ENCODE measurements at regions not wholly inside any gene's neighbourhood (a gene's known extent, or its start where the extent isn't known, plus 50 kb on each side); places are given as distances from the start of the nearest gene placed in this dataset.
"Not testable (repeated sequence)": the region's sequence is repeated elsewhere in the genome, so short reads cannot be mapped to it uniquely, and the experiment has no call there.

DNA sequence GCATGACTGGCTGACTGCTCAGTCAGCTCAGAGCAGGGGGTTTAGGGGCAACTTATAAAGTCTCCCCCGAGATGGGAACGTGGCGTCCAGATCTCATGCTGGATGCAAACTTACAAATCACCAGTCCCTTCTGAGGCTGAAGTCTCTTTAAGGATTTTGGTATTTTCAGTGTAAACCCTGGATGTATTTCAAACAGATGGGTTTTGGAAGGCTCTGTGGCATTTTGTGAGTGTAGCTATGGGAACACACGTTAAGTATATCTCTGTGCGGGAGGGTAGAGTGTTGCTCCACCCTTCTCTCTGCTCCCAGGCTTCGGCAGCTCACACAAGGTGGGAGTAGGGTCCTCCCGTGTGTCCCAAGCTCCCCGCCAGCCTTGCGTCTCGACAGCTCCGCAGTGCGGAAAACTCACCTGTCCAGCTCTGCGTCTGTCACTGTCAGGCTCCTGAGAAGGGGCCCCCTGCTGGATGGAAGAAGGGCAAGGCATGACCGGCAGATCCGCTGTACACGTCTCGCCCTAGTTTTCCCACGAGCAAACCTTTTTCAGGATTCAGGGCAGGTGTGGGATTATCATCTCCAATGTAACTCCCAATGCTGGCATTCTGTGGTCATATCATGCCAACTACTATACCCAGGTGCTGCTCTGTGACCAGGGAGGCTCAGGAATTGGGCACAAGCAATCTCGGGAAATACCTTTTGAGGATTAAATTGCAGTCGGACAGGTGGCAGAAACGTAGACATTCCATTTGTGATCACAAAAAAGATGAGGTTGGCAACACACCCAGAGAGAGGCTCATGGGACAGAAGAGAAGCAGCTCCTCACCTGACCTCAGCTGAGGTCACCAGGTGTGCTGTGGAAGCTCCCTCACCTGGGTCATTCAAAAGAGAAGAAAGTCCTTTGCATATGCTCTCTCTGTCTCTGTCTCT is 313.9 kb upstream of the B3GAT1 start:
- DNase-seq (ENCODE audit: low read depth) = no peak
- H3K4me3 ChIP-seq (replicated peaks; ENCODE audit: low read depth, low read length) = no peak overlapping the region
- TF ChIP-seq CTCF (IDR thresholded peaks at IDR 0.05; ENCODE audit: low read length, missing control alignments) = no peak

DNA sequence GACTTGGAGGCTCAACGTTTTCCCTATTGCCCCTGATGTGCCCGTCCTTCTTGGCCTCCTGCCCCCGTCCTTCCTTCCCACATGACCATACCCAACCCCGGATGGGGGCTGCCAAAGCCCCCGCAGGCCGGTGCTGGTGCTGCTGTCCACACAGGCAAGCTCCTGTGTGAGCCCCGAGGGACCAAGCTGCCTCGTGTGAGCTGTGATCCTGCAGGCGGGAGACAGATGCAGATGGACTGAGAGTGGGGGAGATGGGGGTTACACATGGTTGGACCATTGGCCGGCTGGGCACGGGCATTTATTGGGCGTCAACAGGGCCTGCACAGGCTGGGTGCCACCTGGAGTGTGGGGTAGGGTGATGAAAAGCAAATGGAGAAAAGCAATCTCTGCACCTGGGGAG is 313.2 kb upstream of the B3GAT1 start:
- H3K4me3 ChIP-seq (replicated peaks; ENCODE audit: low read depth, low read length) = no peak overlapping the region
- no peak for DNase-seq (ENCODE audit: low read depth)
- no peak for TF ChIP-seq CTCF (IDR thresholded peaks at IDR 0.05; ENCODE audit: low read length, missing control alignments)

- H3K4me3 ChIP-seq (replicated peaks; ENCODE audit: low read depth, low read length) = no peak overlapping the region
- no peak for DNase-seq (ENCODE audit: low read depth)
- no peak for TF ChIP-seq CTCF (IDR thresholded peaks at IDR 0.05; ENCODE audit: low read length, missing control alignments)
Measured at GRCh38 chr11:134724779-134725140, 312.7 kb upstream of the B3GAT1 start.

GRCh38 chr11:134724106-134724778 is 312.2 kb upstream of the B3GAT1 start:
- DNase-seq (ENCODE audit: low read depth) = no peak
- no peak overlapping the region for H3K4me3 ChIP-seq (replicated peaks; ENCODE audit: low read depth, low read length)
- TF ChIP-seq CTCF (IDR thresholded peaks at IDR 0.05; ENCODE audit: low read length, missing control alignments) = no peak

- H3K4me3 ChIP-seq (replicated peaks; ENCODE audit: low read depth, low read length) = not testable (repeated sequence)
Measured at GRCh38 chr11:134720691-134721070, 308.6 kb upstream of the B3GAT1 start.

GRCh38 chr11:134719940-134720690 is 308.1 kb upstream of the B3GAT1 start:
- DNase-seq (ENCODE audit: low read depth); H3K4me3 ChIP-seq (replicated peaks; ENCODE audit: low read depth, low read length): not testable (repeated sequence)

More at GRCh38 chr11:134720691-134721070, 308.6 kb upstream of the B3GAT1 start:
- DNase-seq (ENCODE audit: low read depth) = not testable (repeated sequence)

GRCh38 chr11:134719397-134719796 is 307.4 kb upstream of the B3GAT1 start:
- no peak for TF ChIP-seq CTCF (IDR thresholded peaks at IDR 0.05; ENCODE audit: low read length, missing control alignments)
- no peak for DNase-seq (ENCODE audit: low read depth)
- no peak overlapping the region for H3K4me3 ChIP-seq (replicated peaks; ENCODE audit: low read depth, low read length)

All from fibroblast of pulmonary artery (primary cell).